Muscle layer of colon (tissue), 2 donors: ENCODE measurements at regions not wholly inside any gene's neighbourhood (a gene's known extent, or its start where the extent isn't known, plus 50 kb on each side); places are given as distances from the start of the nearest gene placed in this dataset.
"Not testable (repeated sequence)": the region's sequence is repeated elsewhere in the genome, so short reads cannot be mapped to it uniquely, and the experiment has no call there.

Experiments
- H3K27ac ChIP-seq: one replicate; pipeline ENCODE4 v1.7.0; 2013; ENCODE audit warnings: low read depth, mild to moderate bottlenecking, low read length, moderate library complexity
- H3K27me3 ChIP-seq, 2 donors: one replicate each; pipeline ENCODE4 v1.7.0; 2013; ENCODE audit warnings: low read length in 2 of 2, mild to moderate bottlenecking in 2 of 2; ENCODE audit not compliant: insufficient read depth in 2 of 2, control insufficient read depth in 1 of 2
- H3K36me3 ChIP-seq: one replicate; pipeline ENCODE4 v1.7.0; 2013; ENCODE audit warnings: mild to moderate bottlenecking, low read length; ENCODE audit not compliant: insufficient read depth
- H3K4me1 ChIP-seq: one replicate; pipeline ENCODE4 v1.7.0; 2013; ENCODE audit warnings: mild to moderate bottlenecking, low read length; ENCODE audit not compliant: insufficient read depth
- H3K4me3 ChIP-seq, 2 donors: one replicate each; pipeline ENCODE4 v1.7.0; 2013; ENCODE audit warnings: low read length in 2 of 2, low read depth in 1 of 2, mild to moderate bottlenecking in 1 of 2, moderate library complexity in 1 of 2
- H3K9ac ChIP-seq: one replicate; pipeline ENCODE4 v1.7.0; 2013; ENCODE audit warnings: low read length
- H3K9me3 ChIP-seq: one replicate; pipeline ENCODE4 v1.7.0; 2013; ENCODE audit warnings: mild to moderate bottlenecking, low read length
- donor health status: abdominal sarcoma.
- donor health status: Adenocarcinoma of cecum.

DNA sequence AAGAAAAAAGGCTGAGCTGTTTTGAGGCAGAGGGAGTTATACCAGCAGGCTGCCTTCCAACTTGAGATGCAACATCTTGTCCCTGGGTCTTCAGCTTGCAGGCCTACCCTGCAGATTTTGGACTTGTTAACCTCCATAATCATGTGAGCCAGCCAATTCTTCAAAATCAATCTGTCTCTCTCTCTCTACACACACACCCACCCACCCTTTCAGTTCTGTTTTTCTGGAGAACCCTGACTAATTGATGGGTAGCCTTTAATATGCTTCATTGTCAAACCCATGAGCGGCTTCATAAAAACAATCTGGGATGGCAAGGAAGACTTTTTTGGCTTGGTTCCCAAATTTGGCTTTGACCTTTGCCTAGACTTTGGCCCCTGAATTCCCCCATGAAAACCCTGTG, 113.9 kb downstream of the TMX1 start:
- H3K36me3 ChIP-seq: no peaks in the 10 kb centered on the region
- H3K9me3 ChIP-seq: no peaks in the 10 kb centered on the region
- H3K9ac ChIP-seq: no peak overlapping the region
- no peak overlapping the region for H3K4me3 ChIP-seq
- no peak overlapping the region for H3K27ac ChIP-seq
- no peaks in the 10 kb centered on the region for H3K27me3 ChIP-seq
- H3K4me1 ChIP-seq: no peaks in the 10 kb centered on the region

DNA sequence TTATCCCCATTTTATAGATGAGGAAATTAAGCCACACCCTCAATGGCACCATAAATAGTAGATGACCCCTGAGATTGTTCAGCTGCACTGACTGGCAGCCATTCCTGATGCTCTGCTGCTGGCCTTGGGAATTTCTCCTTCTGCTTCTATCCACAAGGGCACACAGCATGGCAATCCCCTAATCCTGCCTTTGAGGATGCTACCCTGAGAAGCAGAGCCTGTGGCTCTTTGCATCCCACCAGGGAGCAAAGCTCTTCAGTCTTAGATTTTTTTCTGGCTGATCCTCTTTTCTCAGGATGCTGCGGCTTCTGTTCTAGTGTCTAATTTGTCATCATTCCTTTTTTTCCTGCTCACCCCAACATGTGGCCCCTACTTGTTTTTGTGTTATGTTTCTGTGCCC, 114.8 kb downstream of the TMX1 start:
- Histone ChIP-seq H3K9ac (no peak overlapping the region), H3K9me3 (no peaks in the 10 kb centered on the region), H3K27me3 (no peaks in the 10 kb centered on the region), H3K27ac (no peak overlapping the region), H3K4me3 (no peak overlapping the region), H3K36me3 (no peaks in the 10 kb centered on the region), H3K4me1 (no peaks in the 10 kb centered on the region)

DNA sequence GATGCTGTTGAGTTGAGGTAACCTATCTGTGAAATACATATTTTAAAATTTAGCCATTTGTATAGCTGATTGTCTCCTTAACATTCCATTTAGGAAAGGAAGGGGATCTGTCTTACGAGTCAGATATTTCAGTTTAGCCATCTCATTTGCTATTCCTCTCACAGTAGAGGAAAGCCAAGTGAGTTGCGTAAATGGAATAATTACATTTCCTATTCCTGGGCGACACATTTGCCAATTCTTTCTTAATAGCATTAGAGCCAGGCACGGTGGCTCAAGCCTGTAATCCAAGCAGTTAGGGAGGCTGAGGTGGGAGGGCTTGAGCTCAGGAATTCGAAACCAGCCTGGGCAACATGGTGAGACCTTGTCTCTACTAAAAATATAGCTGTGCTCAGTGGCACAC, 116.3 kb downstream of the TMX1 start:
- H3K4me1 ChIP-seq: no peaks in the 10 kb centered on the region
- no peaks in the 10 kb centered on the region for H3K36me3 ChIP-seq
- no peaks in the 10 kb centered on the region for H3K27me3 ChIP-seq
- no peaks in the 10 kb centered on the region for H3K9me3 ChIP-seq
- H3K27ac ChIP-seq: no peak overlapping the region
- no peak overlapping the region for H3K9ac ChIP-seq
- H3K4me3 ChIP-seq: no peak overlapping the region

DNA sequence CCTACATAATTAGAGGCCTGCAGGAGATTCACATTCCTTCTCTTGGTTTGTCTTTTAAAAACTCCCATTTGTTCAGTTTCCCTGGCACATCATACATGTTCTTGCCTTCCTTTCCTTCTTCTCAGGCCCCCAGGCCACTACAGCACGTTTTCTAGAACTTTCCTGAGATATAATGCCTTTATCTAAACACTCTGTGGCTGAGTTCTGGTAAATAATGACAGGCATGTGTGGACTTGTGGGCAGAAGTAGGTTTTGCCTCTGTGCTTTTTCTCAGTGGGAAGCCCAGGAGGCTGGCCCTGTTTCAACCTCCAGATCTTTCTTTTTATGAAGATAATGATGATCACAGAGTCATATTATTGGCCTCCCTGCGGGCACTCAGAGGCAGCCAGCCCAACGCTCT, 117.2 kb downstream of the TMX1 start:
- no peaks in the 10 kb centered on the region for H3K36me3 ChIP-seq
- no peaks in the 10 kb centered on the region for H3K4me1 ChIP-seq
- no peaks in the 10 kb centered on the region for H3K27me3 ChIP-seq
- H3K9ac ChIP-seq: no peak overlapping the region
- H3K4me3 ChIP-seq: no peak overlapping the region
- H3K27ac ChIP-seq: no peak overlapping the region
- no peaks in the 10 kb centered on the region for H3K9me3 ChIP-seq

DNA sequence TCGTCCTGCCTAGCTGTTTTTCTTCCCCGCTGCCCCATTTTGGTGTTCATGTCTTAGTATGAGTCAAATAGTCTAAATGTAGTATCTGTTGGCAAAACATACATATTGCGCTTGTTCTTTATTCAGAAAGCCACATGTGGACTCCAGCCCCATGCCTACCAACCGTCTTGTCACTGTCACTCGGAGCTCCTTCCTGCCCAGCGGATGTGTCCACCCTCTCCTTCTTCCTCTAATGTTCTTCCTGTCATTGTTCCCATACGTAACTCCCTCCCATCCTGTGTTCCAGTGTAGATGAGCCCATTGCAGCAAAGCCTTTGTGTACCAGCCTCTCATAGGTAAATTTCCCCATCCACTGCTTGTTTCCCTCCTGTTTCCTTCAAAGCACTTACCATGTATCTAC, 120.5 kb downstream of the TMX1 start:
- H3K9me3 ChIP-seq: no peaks in the 10 kb centered on the region
- H3K9ac ChIP-seq: no peak overlapping the region
- no peaks in the 10 kb centered on the region for H3K4me1 ChIP-seq
- no peak overlapping the region for H3K4me3 ChIP-seq
- H3K27me3 ChIP-seq: no peaks in the 10 kb centered on the region
- H3K36me3 ChIP-seq: no peaks in the 10 kb centered on the region
- no peak overlapping the region for H3K27ac ChIP-seq

DNA sequence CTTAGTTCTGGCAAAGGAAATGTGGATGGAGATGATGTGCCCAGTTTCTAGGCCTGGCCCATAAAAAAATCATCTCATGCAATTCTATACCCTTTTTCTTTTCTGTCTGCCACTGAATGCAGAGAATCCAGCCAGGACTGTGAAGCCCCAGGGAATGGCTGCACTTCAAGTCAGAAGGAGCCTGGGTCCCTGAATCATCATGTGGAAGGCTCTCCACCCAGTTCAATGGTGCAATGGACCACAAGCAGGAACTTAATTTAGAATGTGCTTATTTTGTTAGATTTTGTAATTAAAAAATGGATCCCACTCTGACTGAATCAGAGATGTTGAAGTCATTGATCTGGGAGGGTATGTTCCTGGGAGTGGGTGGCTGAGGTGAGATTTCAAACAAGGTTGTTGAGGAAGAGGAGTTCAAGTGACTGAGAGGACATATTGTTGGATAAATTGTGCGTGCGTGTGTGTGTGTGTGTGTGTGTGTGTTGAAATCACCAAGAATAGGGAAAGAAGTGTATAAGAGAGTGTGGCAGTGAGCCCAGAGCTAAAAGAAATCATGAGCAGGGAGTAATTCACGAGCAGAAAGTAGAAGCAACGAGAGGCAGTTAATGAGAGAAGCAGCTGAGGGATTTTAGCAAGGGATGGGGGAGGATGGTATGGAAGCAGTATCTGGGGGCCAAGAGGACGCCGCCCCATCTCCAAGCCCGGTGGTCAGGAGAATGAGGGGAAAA, 125.4 kb downstream of the TMX1 start:
- Histone ChIP-seq H3K4me1 (no peaks in the 10 kb centered on the region), H3K27ac (no peak overlapping the region), H3K9ac (no peak overlapping the region), H3K4me3 (no peak overlapping the region), H3K9me3 (no peaks in the 10 kb centered on the region), H3K36me3 (no peaks in the 10 kb centered on the region), H3K27me3 (no peaks in the 10 kb centered on the region)

DNA sequence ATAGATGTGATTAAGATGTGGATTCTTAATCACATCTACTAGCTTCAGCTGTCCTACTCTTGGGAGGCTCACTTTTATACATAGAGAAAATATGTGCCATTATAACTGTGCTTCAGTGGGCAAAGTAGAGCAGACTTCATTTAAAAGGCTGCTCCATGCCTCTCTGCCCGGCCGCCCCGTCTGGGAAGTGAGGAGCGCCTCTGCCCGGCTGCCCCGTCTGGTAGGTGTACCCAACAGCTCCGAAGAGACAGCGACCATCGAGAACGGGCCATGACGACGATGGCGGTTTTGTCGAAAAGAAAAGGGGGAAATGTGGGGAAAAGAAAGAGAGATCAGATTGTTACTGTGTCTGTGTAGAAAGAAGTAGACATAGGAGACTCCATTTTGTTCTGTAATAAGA, 126.4 kb downstream of the TMX1 start:
- H3K4me3 ChIP-seq, H3K27ac ChIP-seq, H3K27me3 ChIP-seq, H3K9ac ChIP-seq, H3K36me3 ChIP-seq, H3K9me3 ChIP-seq, H3K4me1 ChIP-seq: not testable (repeated sequence)

DNA sequence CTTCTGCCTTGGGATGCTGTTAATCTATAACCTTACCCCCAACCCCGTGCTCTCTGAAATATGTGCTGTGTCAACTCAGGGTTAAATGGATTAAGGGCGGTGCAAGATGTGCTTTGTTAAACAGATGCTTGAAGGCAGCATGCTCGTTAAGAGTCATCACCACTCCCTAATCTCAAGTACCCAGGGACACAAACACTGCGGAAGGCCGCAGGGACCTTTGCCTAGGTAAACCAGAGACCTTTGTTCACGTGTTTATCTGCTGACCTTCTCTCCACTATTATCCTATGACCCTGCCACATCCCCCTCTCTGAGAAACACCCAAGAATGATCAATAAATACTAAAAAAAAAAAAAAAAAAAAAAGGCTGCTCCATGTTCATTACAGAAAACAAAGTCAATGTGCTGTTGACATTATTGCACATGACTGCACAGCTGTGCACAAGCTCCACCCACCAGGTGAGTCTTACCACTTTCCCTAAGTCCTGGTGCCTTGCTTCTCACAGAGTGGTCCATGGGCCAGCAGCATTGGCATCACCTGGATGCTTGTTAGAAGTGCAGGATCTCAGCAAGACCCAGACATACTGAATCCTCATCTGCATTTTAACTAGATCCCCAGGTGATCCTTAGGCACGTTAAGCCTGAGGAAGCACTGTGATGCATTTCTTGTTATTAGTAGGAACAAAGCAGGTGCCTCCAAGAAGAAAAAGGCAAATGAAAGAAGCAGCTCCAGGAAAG, 127.0 kb downstream of the TMX1 start:
- not testable (repeated sequence) for H3K27me3 ChIP-seq, H3K9me3 ChIP-seq, H3K36me3 ChIP-seq, H3K27ac ChIP-seq, H3K4me3 ChIP-seq, H3K4me1 ChIP-seq, H3K9ac ChIP-seq

DNA sequence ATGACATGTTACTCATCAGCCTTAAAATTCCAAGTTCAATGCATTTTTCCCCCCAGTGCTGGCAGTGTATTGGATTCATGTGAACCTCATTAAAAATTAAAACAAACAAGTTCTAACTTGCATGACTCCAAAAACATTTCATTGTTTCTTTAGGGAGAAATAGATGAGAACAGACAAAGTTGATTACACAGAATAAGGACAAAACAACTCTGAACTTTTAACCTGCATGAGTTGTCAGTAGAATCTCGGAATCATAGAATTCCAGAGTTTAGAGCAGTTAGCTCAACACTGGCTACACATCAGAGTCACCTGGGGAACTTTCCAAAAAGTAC, 127.5 kb downstream of the TMX1 start:
- Histone ChIP-seq H3K4me1 (no peaks in the 10 kb centered on the region), H3K27me3 (no peaks in the 10 kb centered on the region), H3K36me3 (no peaks in the 10 kb centered on the region), H3K9me3 (no peaks in the 10 kb centered on the region), H3K4me3 (no peak overlapping the region), H3K27ac (no peak overlapping the region), H3K9ac (no peak overlapping the region)

DNA sequence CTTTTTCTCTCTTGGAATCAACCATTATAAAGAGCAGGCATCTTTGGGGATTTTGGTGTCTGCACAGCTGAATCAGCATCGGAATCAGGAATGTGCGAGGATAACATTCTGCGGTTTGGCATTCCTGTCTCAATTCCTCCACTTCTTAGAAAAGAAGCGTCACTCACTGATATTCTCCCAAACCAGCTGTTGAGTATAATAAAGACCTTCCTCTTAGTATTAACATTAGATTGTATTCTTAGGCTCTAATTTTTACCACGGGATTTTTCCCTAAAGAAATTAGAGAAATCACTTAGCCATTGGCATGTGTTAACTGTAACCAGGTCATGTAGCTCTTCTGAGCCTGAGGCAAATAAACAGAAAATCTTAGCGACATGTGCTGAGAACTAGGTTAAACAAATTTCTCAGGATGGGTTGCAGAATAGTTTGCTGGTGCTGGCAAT, 128.7 kb downstream of the TMX1 start:
- no peaks in the 10 kb centered on the region for H3K4me1 ChIP-seq
- H3K27me3 ChIP-seq: no peaks in the 10 kb centered on the region
- no peak overlapping the region for H3K9ac ChIP-seq
- no peak overlapping the region for H3K4me3 ChIP-seq
- no peaks in the 10 kb centered on the region for H3K9me3 ChIP-seq
- H3K36me3 ChIP-seq: no peaks in the 10 kb centered on the region
- no peak overlapping the region for H3K27ac ChIP-seq

DNA sequence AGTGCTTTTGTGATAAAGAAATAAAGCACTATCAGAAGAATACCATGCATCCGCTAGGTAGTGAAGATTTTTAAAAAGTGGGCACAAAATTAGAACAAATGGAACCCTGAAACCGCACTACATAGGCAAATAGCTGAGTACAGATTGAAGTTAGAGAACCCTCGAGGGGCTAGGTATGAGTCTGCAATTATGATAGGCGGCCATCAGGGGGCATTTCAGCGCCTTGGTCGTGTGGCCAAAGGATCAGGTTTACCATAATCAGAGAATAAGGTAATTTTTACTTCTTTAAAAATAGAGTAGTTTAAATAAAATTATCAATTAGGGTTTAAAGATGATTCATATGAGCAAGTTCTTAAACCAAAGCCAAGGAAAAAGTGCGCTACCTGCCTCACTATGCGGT, 129.8 kb downstream of the TMX1 start:
- Histone ChIP-seq H3K27ac (no peak overlapping the region), H3K4me1 (no peaks in the 10 kb centered on the region), H3K9me3 (no peaks in the 10 kb centered on the region)

DNA sequence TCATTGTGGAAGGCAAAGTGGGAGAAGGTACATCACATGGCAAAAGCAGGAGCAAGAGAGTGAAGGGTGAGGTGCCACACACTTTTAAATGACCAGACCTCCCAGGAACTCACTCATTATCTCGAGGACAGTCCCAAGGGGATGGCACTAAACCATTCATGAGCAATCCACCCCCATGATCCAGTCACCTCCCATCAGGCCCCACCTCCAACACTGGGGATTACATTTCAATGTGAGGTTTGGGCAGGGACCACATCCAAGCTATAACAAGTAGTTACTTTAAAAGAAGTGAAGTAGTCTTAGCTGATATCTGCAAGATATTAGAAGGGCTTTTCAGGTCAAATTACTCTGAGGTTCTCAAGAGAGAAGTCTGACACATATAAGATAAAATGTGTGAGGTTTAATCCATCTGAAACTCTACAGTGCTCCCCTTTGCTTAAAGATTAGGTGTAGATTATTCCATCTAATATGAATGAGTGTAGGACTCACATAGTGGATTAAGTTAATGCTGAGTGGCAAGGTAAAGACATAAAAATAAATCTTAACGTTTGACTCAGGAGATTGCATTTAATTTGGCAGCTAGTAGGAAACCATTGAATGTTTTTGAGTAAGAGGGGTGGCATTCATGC, 130.8 kb downstream of the TMX1 start:
- no peaks in the 10 kb centered on the region for H3K4me1 ChIP-seq
- no peak overlapping the region for H3K27ac ChIP-seq
- H3K4me3 ChIP-seq: no peak overlapping the region
- H3K27me3 ChIP-seq: no peaks in the 10 kb centered on the region
- no peaks in the 10 kb centered on the region for H3K9me3 ChIP-seq
- no peak overlapping the region for H3K9ac ChIP-seq
- no peaks in the 10 kb centered on the region for H3K36me3 ChIP-seq

More for the DNA sequence above, 129.8 kb downstream of the TMX1 start:
- Histone ChIP-seq H3K27me3 (no peaks in the 10 kb centered on the region), H3K36me3 (no peaks in the 10 kb centered on the region), H3K4me3 (no peak overlapping the region), H3K9ac (no peak overlapping the region)
